GOT3 (cell line): ENCODE measurements at regions not wholly inside any gene's neighbourhood (a gene's known extent, or its start where the extent isn't known, plus 50 kb on each side); places are given as distances from the start of the nearest gene placed in this dataset.

Experiments
- DNase-seq: peaks from one replicate; lab custom pipeline; 2025; ENCODE audit warnings: mixed read lengths; lab: John Stamatoyannopoulos, UW

- no peak for DNase-seq
Measured at GRCh38 chr2:12416600-12416999, 300.1 kb upstream of the TRIB2 start.

- no peak for DNase-seq
Measured at GRCh38 chr2:12417786-12418185, 298.9 kb upstream of the TRIB2 start.

GRCh38 chr2:12419803-12420202 is 296.9 kb upstream of the TRIB2 start:
- no peak for DNase-seq

GRCh38 chr2:12421046-12421445 is 295.7 kb upstream of the TRIB2 start:
- DNase-seq = no peak

- no peak for DNase-seq
Measured at GRCh38 chr2:12424219-12424618, 292.5 kb upstream of the TRIB2 start.

GRCh38 chr2:12424809-12425208 is 291.9 kb upstream of the TRIB2 start:
- no peak for DNase-seq

GRCh38 chr2:12428324-12428723 is 288.4 kb upstream of the TRIB2 start:
- DNase-seq = no peak

GRCh38 chr2:12428786-12429185 is 287.9 kb upstream of the TRIB2 start:
- no peak for DNase-seq

GRCh38 chr2:12429779-12430406 is 286.8 kb upstream of the TRIB2 start:
- DNase-seq = no peak

GRCh38 chr2:12430407-12431133 is 286.2 kb upstream of the TRIB2 start:
- no peak for DNase-seq

GRCh38 chr2:12432985-12433625 is 283.6 kb upstream of the TRIB2 start:
- DNase-seq = no peak

GRCh38 chr2:12433626-12433990 is 283.1 kb upstream of the TRIB2 start:
- DNase-seq = no peak

- DNase-seq = no peak
Measured at GRCh38 chr2:12434630-12435098, 282.1 kb upstream of the TRIB2 start.

GRCh38 chr2:12435430-12436222 is 281.1 kb upstream of the TRIB2 start:
- DNase-seq = no peak

GRCh38 chr2:12436483-12436882 is 280.3 kb upstream of the TRIB2 start:
- DNase-seq = no peak

- DNase-seq = no peak
Measured at GRCh38 chr2:12436935-12437561, 279.7 kb upstream of the TRIB2 start.

- no peak for DNase-seq
Measured at GRCh38 chr2:12440731-12441130, 276.0 kb upstream of the TRIB2 start.

GRCh38 chr2:12441750-12442475 is 274.8 kb upstream of the TRIB2 start:
- DNase-seq = no peak

- DNase-seq = no peak
Measured at GRCh38 chr2:12442476-12442847, 274.3 kb upstream of the TRIB2 start.

GRCh38 chr2:12448846-12449505 is 267.8 kb upstream of the TRIB2 start:
- DNase-seq = no peak

- no peak for DNase-seq
Measured at GRCh38 chr2:12451726-12452125, 265.0 kb upstream of the TRIB2 start.
